Hematopoietic multipotent progenitor cell treated with erythropoietin and hydrocortisone succinate and interleukin-3 and kit ligand, for 17 days (in vitro differentiated cells): ENCODE measurements at regions not wholly inside any gene's neighbourhood (a gene's known extent, or its start where the extent isn't known, plus 50 kb on each side); places are given as distances from the start of the nearest gene placed in this dataset.

Experiments
- DNase-seq: peaks from one replicate; pipeline ENCODE4 v3.0.0-alpha.2; 2015; ENCODE audit warnings: low spot score

- DNase-seq = no peak
Measured at GRCh38 chr9:86830356-86830755, 117.0 kb downstream of the GAS1 start.

- no peak for DNase-seq
Measured at GRCh38 chr9:86829496-86830046, 117.7 kb downstream of the GAS1 start.

- DNase-seq = no peak
Measured at GRCh38 chr9:86828631-86829030, 118.7 kb downstream of the GAS1 start.

- no peak for DNase-seq
Measured at GRCh38 chr9:86827893-86828292, 119.4 kb downstream of the GAS1 start.

GRCh38 chr9:86825299-86825698 lies 122.0 kb downstream of the GAS1 start:
- no peak for DNase-seq

- DNase-seq = no peak
Measured at GRCh38 chr9:86822006-86822801, 125.1 kb downstream of the GAS1 start.

GRCh38 chr9:86821006-86821845 lies 126.1 kb downstream of the GAS1 start:
- no peak for DNase-seq

- no peak for DNase-seq
Measured at GRCh38 chr9:86819552-86819951, 127.8 kb downstream of the GAS1 start.

GRCh38 chr9:86818636-86819035 lies 128.7 kb downstream of the GAS1 start:
- DNase-seq = no peak

- no peak for DNase-seq
Measured at GRCh38 chr9:86816868-86817267, 130.4 kb downstream of the GAS1 start.

- DNase-seq = no peak
Measured at GRCh38 chr9:86816366-86816765, 130.9 kb downstream of the GAS1 start.

GRCh38 chr9:86812616-86813015 lies 134.7 kb downstream of the GAS1 start:
- DNase-seq = no peak

- DNase-seq = no peak
Measured at GRCh38 chr9:86809759-86810367, 137.4 kb downstream of the GAS1 start.

GRCh38 chr9:86809151-86809550 lies 138.2 kb downstream of the GAS1 start:
- DNase-seq = no peak

GRCh38 chr9:86807367-86807976 lies 139.8 kb downstream of the GAS1 start:
- no peak for DNase-seq

- DNase-seq = no peak
Measured at GRCh38 chr9:86804011-86804410, 143.3 kb downstream of the GAS1 start.

GRCh38 chr9:86802900-86803673 lies 144.2 kb downstream of the GAS1 start:
- DNase-seq = no peak

- DNase-seq = no peak
Measured at GRCh38 chr9:86801246-86801645, 146.1 kb downstream of the GAS1 start.

- DNase-seq = no peak
Measured at GRCh38 chr9:86800681-86801080, 146.6 kb downstream of the GAS1 start.

GRCh38 chr9:86798966-86799365 lies 148.3 kb downstream of the GAS1 start:
- no peak for DNase-seq

- DNase-seq = no peak
Measured at GRCh38 chr9:86796666-86797065, 150.6 kb downstream of the GAS1 start.
